Loucy (cell line): ENCODE measurements at regions not wholly inside any gene's neighbourhood (a gene's known extent, or its start where the extent isn't known, plus 50 kb on each side); places are given as distances from the start of the nearest gene placed in this dataset.

Experiments used
- H2AFZ ChIP-seq: fragments of 200-600 bp; sonication (generic); 2 replicates; pipeline ENCODE4 v1.6.0; 2016; ENCODE audit warnings: antibody characterized with exemption, mild to moderate bottlenecking, low read length, moderate library complexity
- H3F3A ChIP-seq: fragments of 200-600 bp; 2 replicates; pipeline ENCODE4 v1.6.0; 2016; ENCODE audit warnings: antibody characterized with exemption, low read depth, mild to moderate bottlenecking
- H3K27me3 ChIP-seq: fragments of 200-600 bp; sonication (generic); 2 replicates; pipeline ENCODE4 v1.6.1; 2014; ENCODE audit warnings: low read length, mild to moderate bottlenecking; ENCODE audit not compliant: insufficient read depth, poor library complexity, severe bottlenecking
- H3K36me3 ChIP-seq: fragments of 200-600 bp; sonication (generic); 2 replicates; pipeline ENCODE4 v1.6.1; 2016; ENCODE audit warnings: low read length; ENCODE audit not compliant: insufficient read depth
- H3K4me1 ChIP-seq: fragments of 200-600 bp; sonication (generic); 2 replicates; pipeline ENCODE4 v1.5.1; 2014; ENCODE audit warnings: low read length, mild to moderate bottlenecking; ENCODE audit not compliant: insufficient read depth, poor library complexity, severe bottlenecking
- H3K4me2 ChIP-seq: fragments of 200-600 bp; sonication (generic); 2 replicates; pipeline ENCODE4 v1.6.0; 2014; ENCODE audit warnings: antibody characterized with exemption, low read length, low read depth, mild to moderate bottlenecking; ENCODE audit not compliant: poor library complexity, severe bottlenecking
- H3K4me3 ChIP-seq: fragments of 200-600 bp; sonication (generic); 2 replicates; pipeline ENCODE4 v1.5.1; 2014; ENCODE audit warnings: low read length, mild to moderate bottlenecking, mixed read lengths; ENCODE audit not compliant: poor library complexity, severe bottlenecking
- H3K79me2 ChIP-seq: fragments of 200-600 bp; sonication (generic); 2 replicates; pipeline ENCODE4 v1.6.1; 2014; ENCODE audit warnings: low read length; ENCODE audit not compliant: insufficient read depth
- H3K9ac ChIP-seq: fragments of 200-600 bp; sonication (generic); 2 replicates; pipeline ENCODE4 v1.6.0; 2014; ENCODE audit warnings: mild to moderate bottlenecking, low read depth, low read length, moderate library complexity; ENCODE audit not compliant: poor library complexity, severe bottlenecking
- H3K9me2 ChIP-seq: fragments of 200-600 bp; sonication (generic); replicated peaks from 2 replicates; pipeline ENCODE4 v1.6.1; 2016; ENCODE audit warnings: low read depth, low read length, mixed read lengths
- H3K9me3 ChIP-seq: fragments of 200-600 bp; sonication (generic); 2 replicates; pipeline ENCODE4 v1.6.1; 2014; ENCODE audit warnings: mild to moderate bottlenecking, antibody characterized with exemption, low read length, low read depth; ENCODE audit not compliant: insufficient read depth
- H4K20me1 ChIP-seq: fragments of 200-600 bp; sonication (generic); 2 replicates; pipeline ENCODE4 v1.6.0; 2014; ENCODE audit warnings: antibody characterized with exemption, low read length, mild to moderate bottlenecking; ENCODE audit not compliant: insufficient read depth, poor library complexity, severe bottlenecking
- CTCF ChIP-seq: fragments of 200-600 bp; sonication (generic); conservative IDR thresholded peaks from 2 replicates; pipeline ENCODE4 v1.5.1; 2014; ENCODE audit warnings: mild to moderate bottlenecking, antibody characterized with exemption, low read length
- EZH2phosphoT487 ChIP-seq: fragments of 200-600 bp; IDR thresholded peaks from 2 replicates; pipeline ENCODE4 v1.6.1; 2018; ENCODE audit warnings: antibody characterized with exemption, mild to moderate bottlenecking, moderate library complexity, borderline replicate concordance

- Histone ChIP-seq H3K27me3 (no peaks in the 10 kb centered on the region), H3K9me3 (no peaks in the 10 kb centered on the region), H3K4me3 (no peak overlapping the region), H4K20me1 (no peaks in the 10 kb centered on the region), H2AFZ (no peak overlapping the region), H3K9ac (no peak overlapping the region), H3F3A (no peaks in the 10 kb centered on the region), H3K4me1 (no peaks in the 10 kb centered on the region), H3K4me2 (no peak overlapping the region), H3K36me3 (no peaks in the 10 kb centered on the region), H3K79me2 (no peaks in the 10 kb centered on the region), H3K9me2 (no peaks in the 10 kb centered on the region)
- TF ChIP-seq CTCF = no peak
- no peak for TF ChIP-seq EZH2phosphoT487
Observed at GRCh38 chr5:25891691-25892090, 1146.7 kb downstream of the CDH9 start.

- no peak overlapping the region for H3K4me2 ChIP-seq
- no peaks in the 10 kb centered on the region for H3K4me1 ChIP-seq
- H3K79me2 ChIP-seq = no peaks in the 10 kb centered on the region
- no peaks in the 10 kb centered on the region for H3K36me3 ChIP-seq
- no peaks in the 10 kb centered on the region for H3K27me3 ChIP-seq
- no peak overlapping the region for H3K9ac ChIP-seq
- H3K9me2 ChIP-seq = no peaks in the 10 kb centered on the region
- H3K9me3 ChIP-seq = no peaks in the 10 kb centered on the region
- no peak overlapping the region for H3K4me3 ChIP-seq
- no peaks in the 10 kb centered on the region for H4K20me1 ChIP-seq
- no peak for TF ChIP-seq EZH2phosphoT487
- no peak for TF ChIP-seq CTCF
- H2AFZ ChIP-seq = no peak overlapping the region
- no peaks in the 10 kb centered on the region for H3F3A ChIP-seq
Observed at GRCh38 chr5:25881318-25882036, 1156.9 kb downstream of the CDH9 start.

GRCh38 chr5:25863811-25864210, 1174.6 kb downstream of the CDH9 start:
- Histone ChIP-seq H3K4me3 (no peak overlapping the region), H3K9ac (no peak overlapping the region), H4K20me1 (no peaks in the 10 kb centered on the region), H3K4me2 (no peak overlapping the region), H3F3A (no peaks in the 10 kb centered on the region), H3K36me3 (no peaks in the 10 kb centered on the region), H2AFZ (no peak overlapping the region), H3K79me2 (no peaks in the 10 kb centered on the region), H3K27me3 (no peaks in the 10 kb centered on the region), H3K9me3 (no peaks in the 10 kb centered on the region), H3K9me2 (no peaks in the 10 kb centered on the region), H3K4me1 (no peaks in the 10 kb centered on the region)
- TF ChIP-seq CTCF (no peak), EZH2phosphoT487 (no peak)
